Posterior vena cava (tissue), 2 donors: ENCODE measurements at regions not wholly inside any gene's neighbourhood (a gene's known extent, or its start where the extent isn't known, plus 50 kb on each side); places are given as distances from the start of the nearest gene placed in this dataset.

Experiments
- DNase-seq: peaks from one replicate; pipeline ENCODE4 v3.0.0-alpha.2; 2020; ENCODE audit warnings: low spot score
- intact Hi-C, 2 donors: fragments of 100-400 bp; cut with DNase I; formaldehyde crosslinking; loops; one replicate each; pipeline versions ENCODE4 v1.14.1 to v1.14.2; 2022 to 2023
- donor health status: DM: yes; HTN: yes; CAD: no.
- donor health status: DM: yes; HTN: yes; CAD: no.

- intact Hi-C loops, result no loop called here
- peak; percentile 16 for DNase-seq
These were observed 91.3 kb downstream of the VEGFA start for GRCh38 chr6:43861212-43861894.

GRCh38 chr6:43860285-43860684 is 90.3 kb downstream of the VEGFA start:
- DNase-seq, result peak; percentile 74
- intact Hi-C loops, result no loop called here

DNA sequence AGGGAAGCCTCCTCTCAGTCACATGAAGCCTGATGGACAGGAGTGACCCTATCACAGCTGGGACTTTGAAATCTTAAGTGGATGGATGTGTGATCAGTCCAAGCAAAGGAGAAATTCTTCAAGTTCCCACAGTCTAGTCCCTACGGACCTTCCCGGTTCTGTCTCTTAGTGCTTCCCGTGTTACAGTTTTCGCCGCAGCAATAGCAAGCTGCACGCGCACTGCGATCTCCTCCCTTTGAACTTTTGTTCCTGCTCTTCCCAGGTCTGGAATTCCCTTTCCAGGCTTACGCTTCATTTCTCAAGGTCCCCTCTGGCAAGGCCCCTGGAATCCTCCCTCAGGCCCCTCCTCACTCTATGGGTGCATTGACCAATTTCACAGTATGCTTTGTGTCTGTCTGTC is 89.2 kb downstream of the VEGFA start:
- intact Hi-C loops, result no loop called here
- peak; percentile 35 for DNase-seq

DNA sequence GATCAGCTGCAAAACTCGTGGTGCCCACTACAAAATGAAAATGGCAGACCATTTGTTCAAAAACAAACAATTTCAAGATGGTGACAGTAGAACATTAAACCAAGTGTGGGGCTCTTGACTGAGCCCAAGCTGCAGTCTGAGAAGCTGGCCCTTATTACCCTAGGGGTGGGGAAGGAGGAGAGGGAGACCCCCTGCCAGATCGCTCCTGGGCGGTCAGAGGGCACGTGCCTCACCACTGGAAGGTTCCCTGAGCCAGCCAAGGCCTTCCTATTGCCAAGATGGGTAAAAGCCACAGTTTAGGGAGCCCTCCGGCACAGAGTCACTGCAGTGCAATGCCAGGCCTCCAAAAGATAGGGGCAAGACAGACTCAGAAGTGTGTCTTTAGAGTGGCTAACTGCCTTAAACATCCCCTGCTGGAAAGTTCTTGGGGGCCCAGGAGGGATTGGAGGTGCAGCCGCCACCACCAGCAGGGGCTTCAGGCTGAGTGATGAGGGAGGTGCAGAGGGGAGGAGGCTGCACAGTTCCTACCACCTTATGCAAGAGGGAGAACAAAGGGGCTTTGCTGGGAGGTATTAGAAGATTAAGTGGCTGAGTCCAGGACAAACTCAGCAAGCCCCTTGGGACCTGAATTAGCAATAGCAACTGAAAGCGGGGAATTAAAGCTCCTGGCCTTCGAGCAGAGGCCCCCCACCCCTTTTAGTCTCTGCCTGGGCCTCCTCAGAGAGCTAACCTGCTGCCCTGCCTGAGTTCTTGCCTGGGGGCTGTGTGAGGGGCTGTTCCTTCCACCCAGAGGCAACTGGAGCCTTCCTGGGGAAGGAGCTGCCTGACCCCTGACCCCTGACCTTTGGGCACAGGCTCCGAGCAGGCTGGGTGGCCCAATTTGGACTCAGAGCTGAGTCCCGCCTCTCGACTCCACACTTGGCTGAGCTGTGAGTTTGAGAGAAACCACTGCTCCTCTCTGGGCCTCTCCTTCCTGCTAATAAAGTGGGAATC is 88.4 kb downstream of the VEGFA start:
- DNase-seq, result peak; percentile 61
- intact Hi-C loops, result no loop called here

- peak; percentile 43 for DNase-seq
- intact Hi-C loops, result no loop called here
These were observed 86.2 kb downstream of the VEGFA start for GRCh38 chr6:43856005-43856765.

GRCh38 chr6:43855247-43855646 is 85.2 kb downstream of the VEGFA start:
- DNase-seq, result peak; percentile 22
- intact Hi-C loops, result no loop called here

DNA sequence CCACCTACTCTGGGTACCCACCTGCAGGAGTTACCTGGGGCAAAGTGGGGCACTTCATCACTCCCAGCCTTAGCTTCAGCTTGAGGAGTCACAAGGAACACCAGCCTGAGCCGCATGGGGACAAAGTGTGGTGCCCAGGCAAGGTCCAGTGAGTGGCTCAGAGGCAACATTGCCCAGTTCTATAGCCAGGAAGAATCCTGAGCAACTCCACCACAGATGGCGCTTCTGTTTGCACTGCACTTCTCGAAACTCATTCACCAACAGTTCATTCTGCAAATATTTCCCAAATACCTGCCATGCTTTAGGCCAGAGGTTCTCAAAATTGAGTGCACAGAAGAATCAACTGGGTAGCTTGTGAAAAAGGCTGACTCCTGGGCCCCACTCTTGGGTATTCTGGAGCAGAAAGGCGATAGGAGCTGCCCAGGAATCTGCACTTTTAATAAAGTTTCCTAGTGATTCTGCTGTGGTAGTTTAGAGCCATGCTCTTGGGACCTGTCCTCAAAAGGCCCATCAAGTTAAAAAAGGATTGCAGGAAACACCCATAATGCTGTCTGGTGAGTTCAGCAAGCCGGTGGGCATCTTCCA is 83.1 kb downstream of the VEGFA start:
- DNase-seq, result peak; percentile 52
- intact Hi-C loops, result no loop called here

GRCh38 chr6:43852350-43852864 is 82.4 kb downstream of the VEGFA start:
- intact Hi-C loops, result no loop called here
- DNase-seq, result no peak

DNA sequence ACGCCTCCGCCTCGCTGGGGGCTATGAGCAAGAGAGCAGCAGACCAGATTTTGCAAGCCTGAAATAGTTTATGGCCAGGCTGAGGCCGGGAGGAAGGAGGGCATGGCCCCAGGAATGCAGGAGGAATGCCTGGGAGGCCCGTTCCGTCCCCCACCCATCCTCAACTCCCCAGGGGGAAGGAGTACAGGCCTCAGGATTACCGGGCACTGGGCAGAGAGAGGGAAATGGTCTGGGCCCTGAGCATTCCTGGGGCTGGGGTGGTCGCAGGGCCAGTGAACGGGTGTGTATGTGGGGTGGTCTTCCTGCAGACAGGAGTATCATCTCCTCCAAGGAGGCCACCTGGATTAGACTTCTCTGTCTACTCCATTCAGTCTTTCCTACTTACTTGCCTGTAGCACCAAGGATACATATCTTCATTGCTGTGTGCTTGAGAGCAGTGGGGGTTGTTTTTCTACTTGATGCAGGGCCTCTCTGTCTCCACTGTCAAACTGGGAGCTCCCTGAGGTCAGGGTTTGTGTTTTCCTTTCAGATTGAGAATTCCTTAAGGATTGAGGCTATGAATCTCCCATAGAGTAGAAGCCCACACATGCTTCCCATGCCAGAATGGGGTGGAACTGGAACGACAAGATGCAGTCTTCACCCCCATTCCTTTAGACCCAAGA is 81.3 kb downstream of the VEGFA start:
- DNase-seq, result peak; percentile 71

DNA sequence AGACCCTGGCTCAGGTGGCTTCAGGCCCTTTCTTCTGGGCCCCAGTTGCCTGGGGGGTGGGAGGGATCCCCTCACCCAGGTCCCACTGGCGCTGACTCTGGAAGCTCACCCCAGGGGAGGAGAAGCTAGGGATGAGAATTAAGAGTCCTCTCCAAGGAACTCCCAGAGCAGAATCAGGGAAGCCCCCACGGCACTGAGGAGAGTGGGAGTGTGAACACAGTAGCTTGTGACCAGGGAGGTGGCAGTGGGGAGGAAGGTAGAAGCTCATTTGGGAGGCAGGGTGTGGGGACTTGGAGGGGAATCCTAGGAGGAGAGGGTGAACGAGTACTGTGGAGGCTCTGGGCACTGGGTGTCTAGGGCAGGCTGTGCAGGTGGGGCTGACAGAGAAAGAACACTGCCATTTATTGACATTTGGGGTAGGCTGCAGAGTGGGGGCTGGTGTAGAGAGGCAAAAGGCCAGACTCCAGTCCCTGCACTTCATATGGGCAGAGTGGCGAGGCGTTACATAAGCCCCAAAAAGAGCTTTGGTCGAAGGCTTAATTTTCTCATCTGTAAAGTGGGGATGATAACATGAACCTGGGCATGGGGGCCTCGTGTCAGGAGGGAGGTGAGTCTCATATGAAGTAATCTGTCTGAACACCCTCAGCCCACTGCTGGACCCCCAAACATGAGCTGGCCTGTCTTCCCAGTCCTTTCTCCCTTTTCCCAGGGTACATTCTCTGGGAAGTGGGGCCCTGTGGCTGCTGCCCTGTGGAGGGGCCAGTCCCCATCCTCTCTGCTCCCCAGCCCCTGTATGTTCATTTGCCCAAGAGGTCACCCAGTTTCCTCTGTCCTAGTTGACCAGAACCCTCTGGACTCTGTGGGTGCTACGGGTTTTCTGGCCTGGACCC is 80.5 kb downstream of the VEGFA start:
- intact Hi-C loops, result no loop called here

More for the DNA sequence above, 81.3 kb downstream of the VEGFA start:
- intact Hi-C loops, result no loop called here

DNA sequence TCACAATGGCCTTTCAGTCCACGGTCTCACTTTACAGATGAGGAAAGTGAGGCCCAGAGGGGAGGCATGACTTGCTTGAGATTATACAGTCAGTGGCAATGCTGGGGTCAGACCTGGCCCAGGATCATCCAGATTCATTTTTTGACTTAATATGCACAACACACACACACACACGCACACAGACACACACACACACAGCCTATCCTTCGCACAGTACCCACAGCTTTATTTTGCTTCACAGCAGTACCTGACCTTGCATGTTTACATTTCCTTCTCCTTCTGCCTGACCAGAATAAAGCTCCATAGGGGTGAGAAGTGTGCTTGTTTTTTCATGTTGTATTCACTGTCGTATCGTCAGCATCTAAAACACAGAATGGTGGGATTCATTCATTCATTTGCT is 79.8 kb downstream of the VEGFA start:
- peak; percentile 5 for DNase-seq
- intact Hi-C loops, result no loop called here

More for the DNA sequence above, 80.5 kb downstream of the VEGFA start:
- peak; percentile 71 for DNase-seq

DNA sequence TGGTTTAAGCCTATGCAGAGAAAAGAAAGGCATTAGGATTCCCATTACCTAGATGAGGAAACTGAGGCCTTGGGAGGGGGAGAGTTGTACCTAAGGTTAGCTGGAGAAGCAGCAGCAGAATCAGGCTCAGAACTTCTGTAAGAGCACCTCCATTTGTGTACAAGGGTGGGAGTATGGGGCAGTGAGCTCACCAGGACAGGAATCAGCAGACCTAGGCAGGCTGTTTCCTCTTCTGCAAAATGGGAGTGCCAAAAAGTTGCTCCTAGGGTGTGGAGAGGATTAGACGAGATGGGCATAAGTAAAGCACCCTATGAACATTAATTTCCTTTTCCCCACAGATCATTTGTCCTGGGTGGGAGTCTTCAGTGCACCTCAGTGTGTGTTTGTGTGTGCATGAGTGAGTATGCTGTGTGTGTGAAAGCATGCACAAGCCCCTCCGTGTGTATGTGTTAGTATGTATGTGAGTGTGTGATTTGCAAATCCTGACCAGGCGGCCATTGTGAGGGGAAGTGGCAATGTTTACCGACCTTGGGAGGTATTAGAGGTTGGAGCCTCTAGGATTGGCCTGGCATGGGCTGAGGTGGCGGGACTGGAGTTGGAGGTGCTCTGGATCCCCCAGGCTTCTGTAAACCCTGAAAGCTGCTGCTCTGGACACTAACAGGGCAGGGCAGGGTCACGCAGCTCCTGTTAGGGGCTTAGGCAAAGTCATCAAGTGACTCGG is 78.8 kb downstream of the VEGFA start:
- intact Hi-C loops, result no loop called here
- DNase-seq, result peak; percentile 30

- DNase-seq, result peak; percentile 26
- intact Hi-C loops, result no loop called here
These were observed 78.0 kb downstream of the VEGFA start for GRCh38 chr6:43847741-43848630.

DNA sequence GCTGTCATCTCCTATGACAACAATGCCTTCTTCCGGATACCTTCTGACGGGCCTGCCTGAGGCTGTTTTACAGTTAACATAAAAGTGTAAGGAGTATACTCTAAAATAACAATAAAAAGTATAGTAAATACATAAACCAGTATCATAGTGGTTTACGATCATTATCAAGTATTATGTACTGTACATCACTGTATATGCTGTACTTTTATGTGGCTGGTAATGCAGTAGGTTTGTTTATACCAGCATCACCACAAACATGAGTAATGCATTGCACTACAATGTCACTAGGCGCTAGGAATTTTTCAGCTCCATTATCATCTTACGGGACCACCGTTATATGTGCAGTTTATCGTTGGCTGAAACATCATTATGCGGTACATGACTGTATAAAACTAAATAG is 76.5 kb downstream of the VEGFA start:
- no peak for DNase-seq
- intact Hi-C loops, result no loop called here

- intact Hi-C loops, result no loop called here
- no peak for DNase-seq
These were observed 75.6 kb downstream of the VEGFA start for GRCh38 chr6:43845646-43846045.

DNA sequence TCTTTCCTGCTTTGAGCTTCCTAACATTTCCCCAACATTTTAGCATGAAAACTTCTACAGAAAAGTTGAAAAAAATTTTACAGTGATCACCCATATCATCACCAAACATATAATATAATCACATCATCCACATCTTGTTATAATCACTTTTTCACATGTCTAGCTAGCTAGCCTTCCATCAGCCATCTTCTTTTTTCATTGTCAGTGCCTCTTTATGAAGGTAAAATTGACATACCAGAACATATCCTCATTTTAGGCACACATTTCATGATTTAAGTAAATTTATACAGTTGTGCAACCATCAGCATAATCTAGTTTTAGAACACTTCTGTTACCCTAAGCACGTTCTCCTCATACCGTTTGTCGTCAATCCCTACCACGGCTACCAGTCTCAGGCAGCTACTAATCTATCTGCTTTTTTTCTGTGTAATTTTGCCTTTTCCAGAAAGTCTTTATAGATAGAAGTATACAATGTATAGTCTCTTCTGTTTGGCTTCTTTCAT is 73.7 kb downstream of the VEGFA start:
- DNase-seq, result no peak
- intact Hi-C loops, result no loop called here
